ENCODE measurements at regions not wholly inside any gene's neighbourhood (a gene's known extent, or its start where the extent isn't known, plus 50 kb on each side); places are given as distances from the start of the nearest gene placed in this dataset.

DNA sequence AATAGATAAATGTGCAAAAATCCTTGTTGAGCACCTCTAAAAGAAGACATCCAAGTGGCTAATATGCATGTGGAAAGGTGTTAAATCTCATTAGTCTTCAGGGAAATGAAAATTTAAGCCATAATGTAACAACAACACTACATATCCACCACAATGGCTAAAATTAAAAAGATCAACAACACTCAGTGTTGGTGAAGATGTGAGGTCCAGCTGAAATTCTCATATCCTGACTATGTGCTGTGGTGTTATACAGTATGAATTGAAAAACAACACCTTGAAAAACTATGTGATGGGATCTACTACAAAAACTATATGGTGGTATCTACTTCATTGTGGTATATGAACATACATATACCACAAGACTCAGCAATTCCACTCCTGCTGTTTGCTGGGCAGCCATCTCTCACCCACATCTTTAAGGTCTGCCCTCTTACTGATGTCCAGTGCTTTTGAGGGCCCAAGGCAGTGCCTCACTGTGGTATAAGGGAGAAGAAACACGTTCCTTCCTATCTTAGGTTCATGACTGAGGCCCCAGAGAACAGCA is 146.4 kb downstream of the CD83 start:
- ChIA-PET POLR2A (no interaction called here), CTCF (ENCODE audit: low intra/inter-chr PET ratio, low total read pairs) (no interaction called here)
- in situ Hi-C loops (cut with HindIII; ENCODE audit: extremely low pct_ligation_motif_present, low pct_unique_long_range_greater_than_20kb), result no loop called here
- Histone ChIP-seq H3K36me3 (replicated peaks in 1 of 2; ENCODE audit: control insufficient read depth in 1 of 2, insufficient read depth in 2 of 2, low read length in 2 of 2) (no peaks in the 10 kb centered on the region), H3K9ac (ENCODE audit: insufficient read depth, low read depth, low read length) (no peak overlapping the region), H4K20me1 (ENCODE audit: insufficient read depth, low read length) (no peaks in the 10 kb centered on the region), H3K79me2 (ENCODE audit: insufficient read depth, low read length) (no peaks in the 10 kb centered on the region), H3K4me2 (ENCODE audit: low read depth, low read length) (no peak overlapping the region), H3K9me3 (ENCODE audit: low read length) (peaks cover 21% of the 10 kb centered on the region), H3K4me1 (ENCODE audit: insufficient read depth, low read length) (no peaks in the 10 kb centered on the region), H3K27me3 (ENCODE audit: control insufficient read depth in 1 of 2, insufficient read depth in 2 of 2, low read length in 2 of 2) (0 out of 5 replicates have a peak, but pooled peaks cover 0 to 3% of the 10 kb centered on the region in 2 experiments), H2AFZ (ENCODE audit: low read length) (no peak overlapping the region), H3K27ac (ENCODE audit: extremely low read length, insufficient read depth, low read length) (no peak overlapping the region), H3K4me3 (replicated peaks in 1 of 3; ENCODE audit: insufficient read depth in 1 of 3, low read depth in 2 of 3, low read length in 3 of 3) (no peak overlapping the region)
- intact Hi-C loops (cut with micrococcal nuclease; ENCODE audit: unreplicated experiment), result no loop called here
- no peak for FAIRE-seq
- DNase-seq (ENCODE audit: low spot score), result no peak
- no TSS peak for BruUV-seq (replicated peaks)
- no peak for ATAC-seq
- WGBS (ENCODE audit: low lambda C conversion rate), result 0% methylated on average over 1 of the region's 1 CpG
- no peak for TF ChIP-seq TARDBP (CRISPR knock-in tag; IDR thresholded peaks at IDR 0.05)
- no peak for TF ChIP-seq RFX3 (CRISPR knock-in tag; IDR thresholded peaks at IDR 0.05)
- no peak for TF ChIP-seq PBX2 (CRISPR knock-in tag; IDR thresholded peaks at IDR 0.05)
- TF ChIP-seq ZNF773 (CRISPR knock-in tag; IDR thresholded peaks at IDR 0.05; ENCODE audit: borderline replicate concordance), result no peak
- no peak for TF ChIP-seq MEIS2 (CRISPR knock-in tag; IDR thresholded peaks at IDR 0.05)
- no peak for TF ChIP-seq NRL (CRISPR knock-in tag; IDR thresholded peaks at IDR 0.05; ENCODE audit: borderline replicate concordance)
- TF ChIP-seq ZFP36L2 (CRISPR knock-in tag; IDR thresholded peaks at IDR 0.05), result no peak
- TF ChIP-seq TEF (CRISPR knock-in tag; IDR thresholded peaks at IDR 0.05), result no peak
- TF ChIP-seq TSC22D2 (CRISPR knock-in tag; IDR thresholded peaks at IDR 0.05; ENCODE audit: borderline replicate concordance), result no peak
- TF ChIP-seq PCBP1 (IDR thresholded peaks at IDR 0.05; ENCODE audit: borderline replicate concordance, low read depth, low read length), result no peak
- TF ChIP-seq HNF1B (CRISPR knock-in tag; IDR thresholded peaks at IDR 0.05), result no peak
- no peak for TF ChIP-seq ATAD3A (CRISPR knock-in tag; IDR thresholded peaks at IDR 0.05)
- TF ChIP-seq HOMEZ (CRISPR knock-in tag; IDR thresholded peaks at IDR 0.05; ENCODE audit: low read depth), result no peak
- TF ChIP-seq CEBPB (IDR thresholded peaks at IDR 0.05; ENCODE audit: borderline replicate concordance, low read depth, low read length), result no peak
- TF ChIP-seq, protein P1, sequence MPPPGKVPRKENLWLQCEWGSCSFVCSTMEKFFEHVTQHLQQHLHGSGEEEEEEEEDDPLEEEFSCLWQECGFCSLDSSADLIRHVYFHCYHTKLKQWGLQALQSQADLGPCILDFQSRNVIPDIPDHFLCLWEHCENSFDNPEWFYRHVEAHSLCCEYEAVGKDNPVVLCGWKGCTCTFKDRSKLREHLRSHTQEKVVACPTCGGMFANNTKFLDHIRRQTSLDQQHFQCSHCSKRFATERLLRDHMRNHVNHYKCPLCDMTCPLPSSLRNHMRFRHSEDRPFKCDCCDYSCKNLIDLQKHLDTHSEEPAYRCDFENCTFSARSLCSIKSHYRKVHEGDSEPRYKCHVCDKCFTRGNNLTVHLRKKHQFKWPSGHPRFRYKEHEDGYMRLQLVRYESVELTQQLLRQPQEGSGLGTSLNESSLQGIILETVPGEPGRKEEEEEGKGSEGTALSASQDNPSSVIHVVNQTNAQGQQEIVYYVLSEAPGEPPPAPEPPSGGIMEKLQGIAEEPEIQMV (CRISPR knock-in tag; IDR thresholded peaks at IDR 0.05; ENCODE audit: low read depth), result no peak
- no peak for TF ChIP-seq ZNF768 (CRISPR knock-in tag; IDR thresholded peaks at IDR 0.05)
- no peak for TF ChIP-seq ATF7 (IDR thresholded peaks at IDR 0.05)
- TF ChIP-seq ATF7 (CRISPR knock-in tag; IDR thresholded peaks at IDR 0.05), result no peak
- TF ChIP-seq ZNF136 (CRISPR knock-in tag; IDR thresholded peaks at IDR 0.05; ENCODE audit: low read depth), result no peak

Measured in HepG2 (cell line).